Testis (tissue), 2 donors: ENCODE measurements at regions not wholly inside any gene's neighbourhood (a gene's known extent, or its start where the extent isn't known, plus 50 kb on each side); places are given as distances from the start of the nearest gene placed in this dataset.

Experiments used
- DNase-seq: peaks from one replicate; pipeline ENCODE4 v3.0.0-alpha.2; 2019
- H3K27ac ChIP-seq, 2 donors: fragments of 200-600 bp; sonication (generic); one replicate each; pipeline ENCODE4 v1.5.1; 2019
- H3K27me3 ChIP-seq: fragments of 200-600 bp; sonication (generic); one replicate; pipeline ENCODE4 v1.5.1; 2019
- H3K36me3 ChIP-seq: fragments of 200-600 bp; sonication (generic); one replicate; pipeline ENCODE4 v1.5.1; 2017; ENCODE audit warnings: low read depth; ENCODE audit errors: missing control alignments
- H3K4me1 ChIP-seq: fragments of 200-600 bp; sonication (generic); one replicate; pipeline ENCODE4 v1.5.1; 2019
- H3K4me3 ChIP-seq, 2 donors: fragments of 200-600 bp; sonication (generic); one replicate each; pipeline ENCODE4 v1.5.1; 2017 to 2019
- H3K9me3 ChIP-seq: fragments of 200-600 bp; sonication (generic); one replicate; pipeline ENCODE4 v1.5.1; 2017
- CTCF ChIP-seq, 3 experiments: fragments of 450-650 bp in 2 of 3; fragments of 200-600 bp in 1 of 3; sonication (generic) in 1 of 3; IDR thresholded peaks; one replicate each; pipeline ENCODE4 v1.5.1; 2016 to 2019; ENCODE audit warnings: antibody characterized with exemption in 3 of 3, mild to moderate bottlenecking in 2 of 3, moderate library complexity in 1 of 3
- POLR2A ChIP-seq: fragments of 450-650 bp; IDR thresholded peaks from one replicate; pipeline ENCODE4 v1.6.1; 2017; ENCODE audit warnings: antibody characterized with exemption, mild to moderate bottlenecking, moderate library complexity
- WGBS, 2 donors: methylation state at CpG; one replicate each; pipeline ENCODE4 v1.1.5; 2018; 5-methylcytosine and 5-hydroxymethylcytosine counted together
- intact Hi-C: fragments of 100-400 bp; cut with DNase I; formaldehyde crosslinking; loops from one replicate; pipeline ENCODE4 v1.15.1; 2023; ENCODE audit warnings: low total_unique reads

DNA sequence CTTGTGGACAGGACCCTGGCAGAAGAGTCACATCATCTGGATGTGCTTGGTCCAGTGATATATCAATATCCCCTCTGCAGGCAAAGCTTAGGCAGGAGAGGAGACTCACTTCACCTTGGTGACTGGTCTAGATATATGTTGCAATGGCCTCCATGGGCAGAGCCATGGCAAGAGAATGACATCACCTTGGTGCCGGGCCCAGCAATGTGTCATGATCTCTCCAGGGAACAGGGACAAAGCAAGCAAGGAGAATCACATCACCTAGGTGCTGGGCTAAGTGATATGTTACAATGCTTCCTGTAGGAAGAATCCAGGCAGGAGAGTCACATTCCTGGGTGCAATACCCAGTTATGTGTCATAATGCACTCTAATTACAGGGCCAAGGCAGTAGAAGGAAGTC is 2106.2 kb downstream of the TP53TG3F start:
- Histone ChIP-seq H3K27me3 (no peaks in the 10 kb centered on the region), H3K4me1 (no peaks in the 10 kb centered on the region), H3K4me3 (no peak overlapping the region), H3K27ac (no peak overlapping the region), H3K9me3 (no peaks in the 10 kb centered on the region), H3K36me3 (no peaks in the 10 kb centered on the region)
- DNase-seq, result no peak
- intact Hi-C loops, result no loop called here
- 79 to 92% methylated on average over 1 of the region's 1 CpG for WGBS, 2 donors
- no peak for TF ChIP-seq CTCF (IDR thresholded peaks at IDR 0.05)
- no peak for TF ChIP-seq POLR2A

DNA sequence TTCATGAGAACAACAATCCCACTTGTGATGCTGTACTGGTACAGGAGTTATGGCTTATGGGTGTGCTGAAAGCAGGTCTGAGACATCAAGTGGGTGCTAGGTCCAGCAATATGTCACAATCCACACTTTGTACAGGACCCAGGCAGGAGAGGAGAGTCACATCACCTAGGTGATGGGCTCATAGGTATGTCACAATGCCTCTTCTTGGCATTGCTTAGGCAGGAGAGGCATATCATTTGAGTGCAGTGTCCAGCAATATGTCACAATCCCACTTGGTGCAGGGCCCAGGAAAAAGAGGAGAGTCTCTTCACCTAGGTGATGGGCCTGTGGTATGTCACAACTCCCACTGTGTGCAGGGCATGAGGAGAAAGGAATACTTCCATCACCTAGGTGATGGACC is 2110.0 kb downstream of the TP53TG3F start:
- H3K9me3 ChIP-seq, result no peaks in the 10 kb centered on the region
- no peaks in the 10 kb centered on the region for H3K36me3 ChIP-seq
- no peaks in the 10 kb centered on the region for H3K27me3 ChIP-seq
- H3K4me3 ChIP-seq, result no peak overlapping the region
- TF ChIP-seq CTCF (IDR thresholded peaks at IDR 0.05), result no peak
- no peak for TF ChIP-seq POLR2A
- H3K27ac ChIP-seq, result no peak overlapping the region
- no peaks in the 10 kb centered on the region for H3K4me1 ChIP-seq
- intact Hi-C loops, result no loop called here
- DNase-seq, result no peak

DNA sequence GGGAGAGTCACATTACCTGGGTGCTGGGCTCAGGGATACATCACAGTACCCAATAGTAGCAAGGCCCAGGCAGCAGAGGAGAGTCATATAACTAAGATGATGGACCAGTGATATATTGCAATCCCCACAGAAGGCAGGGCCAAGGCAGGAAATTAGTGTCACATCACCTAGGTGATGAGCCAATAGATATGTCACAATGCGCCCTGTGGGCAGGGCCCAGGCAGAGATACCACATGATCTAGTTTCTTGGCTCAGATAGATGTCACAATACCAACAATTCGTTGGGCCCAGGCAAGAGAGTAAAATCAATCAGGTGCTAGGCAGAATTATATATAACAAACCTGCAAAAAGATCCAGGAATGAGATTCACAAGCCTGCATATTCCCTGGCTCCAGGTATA is 2111.5 kb downstream of the TP53TG3F start:
- no peaks in the 10 kb centered on the region for H3K36me3 ChIP-seq
- H3K4me3 ChIP-seq, result no peak overlapping the region
- intact Hi-C loops, result no loop called here
- WGBS, 2 donors, result 39 to 57% methylated on average over 2 of the region's 2 CpGs
- no peaks in the 10 kb centered on the region for H3K9me3 ChIP-seq
- H3K4me1 ChIP-seq, result no peaks in the 10 kb centered on the region
- H3K27me3 ChIP-seq, result no peaks in the 10 kb centered on the region
- no peak for DNase-seq
- TF ChIP-seq POLR2A (no peak), CTCF (IDR thresholded peaks at IDR 0.05) (no peak)
- H3K27ac ChIP-seq, result no peak overlapping the region

DNA sequence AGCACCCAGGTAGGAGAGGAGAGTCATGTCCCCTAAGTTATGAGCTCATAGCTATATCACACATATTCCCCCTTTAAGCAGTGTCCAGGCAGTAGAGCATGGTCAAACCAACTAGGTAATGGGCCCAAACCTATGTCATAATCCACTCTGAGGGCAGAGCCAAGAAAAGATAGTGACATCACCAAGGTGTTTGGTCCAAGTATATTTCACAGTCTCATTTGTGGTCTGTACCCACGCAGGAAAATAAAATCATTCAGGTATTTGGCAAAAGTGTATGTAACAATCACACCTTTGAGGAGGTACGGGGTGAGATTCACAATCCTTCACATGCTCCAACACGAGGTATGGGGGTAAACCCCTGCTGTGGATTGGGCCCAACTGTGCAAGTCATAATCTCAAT is 2112.8 kb downstream of the TP53TG3F start:
- Histone ChIP-seq H3K27ac (no peak overlapping the region), H3K9me3 (no peaks in the 10 kb centered on the region), H3K36me3 (no peaks in the 10 kb centered on the region), H3K4me3 (no peak overlapping the region), H3K27me3 (no peaks in the 10 kb centered on the region), H3K4me1 (no peaks in the 10 kb centered on the region)
- DNase-seq, result no peak
- 37 to 38% methylated on average over 3 of the region's 3 CpGs for WGBS, 2 donors
- TF ChIP-seq CTCF (IDR thresholded peaks at IDR 0.05) (no peak), POLR2A (no peak)
- intact Hi-C loops, result no loop called here

DNA sequence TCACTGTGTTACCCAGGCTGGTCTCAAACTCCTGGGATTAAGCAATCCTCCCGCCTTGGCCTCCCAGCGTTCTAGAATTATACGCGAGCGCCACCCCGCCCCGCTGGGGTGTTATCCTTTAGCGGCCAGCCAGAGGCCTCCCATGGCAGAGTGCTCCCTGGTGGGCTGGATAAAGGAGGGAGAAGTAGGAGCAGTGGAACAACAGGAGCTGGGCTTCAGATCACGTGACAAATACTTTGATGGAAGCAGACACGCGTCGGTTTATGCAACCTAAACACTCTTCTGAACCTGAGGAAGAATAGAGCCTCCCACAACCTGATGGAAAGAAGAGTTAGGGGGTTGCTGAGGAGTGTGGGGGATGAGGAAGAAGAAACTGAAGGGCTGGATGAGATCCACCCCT is 2114.0 kb downstream of the TP53TG3F start:
- no peak for TF ChIP-seq POLR2A
- TF ChIP-seq CTCF (IDR thresholded peaks at IDR 0.05), result no peak
- 60 to 66% methylated on average over 12 of the region's 12 CpGs for WGBS, 2 donors

More for the DNA sequence above, 2114.0 kb downstream of the TP53TG3F start:
- intact Hi-C loops, result no loop called here
- Histone ChIP-seq H3K9me3 (no peaks in the 10 kb centered on the region), H3K36me3 (no peaks in the 10 kb centered on the region), H3K27ac (no peak overlapping the region), H3K4me3 (peak overlapping the region in 1 of 2 donors; percentile 39), H3K27me3 (no peaks in the 10 kb centered on the region), H3K4me1 (no peaks in the 10 kb centered on the region)
- no peak for DNase-seq
